ENCODE measurements at regions not wholly inside any gene's neighbourhood (a gene's known extent, or its start where the extent isn't known, plus 50 kb on each side); places are given as distances from the start of the nearest gene placed in this dataset.

- TF ChIP-seq GABPB2 (CRISPR knock-in tag; conservative IDR thresholded peaks at IDR 0.05) = no peak
- TF ChIP-seq CREB3 (tag; conservative IDR thresholded peaks at IDR 0.05; ENCODE audit: low read depth) = no peak
- TF ChIP-seq NELFE (IDR thresholded peaks at IDR 0.05; ENCODE audit: insufficient read depth, insufficient read length) = no peak
- TF ChIP-seq ZNF589 (CRISPR knock-in tag; IDR thresholded peaks at IDR 0.05; ENCODE audit: low read depth) = no peak
- no peak for TF ChIP-seq BACH1 (tag; IDR thresholded peaks at IDR 0.05)
Observed at GRCh38 chr12:81896771-81897170, 137.6 kb upstream of the PPFIA2 start (continued).

- H2AFZ ChIP-seq (ENCODE audit: low read depth, low read length) = no peak overlapping the region
- no peaks in the 10 kb centered on the region for H3K9me1 ChIP-seq (ENCODE audit: control insufficient read depth, insufficient read depth, low read length)
- CTCF ChIA-PET (ENCODE audit: low intra/inter-chr PET ratio) = no interaction called here
- no peaks in the 10 kb centered on the region for H3K27me3 ChIP-seq (ENCODE audit: control insufficient read depth in 2 of 2, insufficient read depth in 2 of 2, low read length in 2 of 2)
- H3K36me3 ChIP-seq (ENCODE audit: control insufficient read depth, insufficient read depth, low read length) = no peaks in the 10 kb centered on the region
- DNase-seq (ENCODE audit: extremely low read depth in 1 of 4, low spot score in 3 of 4) = no peak
- no peak for ATAC-seq
- H4K20me1 ChIP-seq (replicated peaks; ENCODE audit: control insufficient read depth, insufficient read depth, low read length) = no peaks in the 10 kb centered on the region
- BruUV-seq (replicated peaks) = no TSS peak
- in situ Hi-C loops (cut with MboI) (no loop called here), intact Hi-C loops (cut with micrococcal nuclease) (no loop called here)
- H3K4me3 ChIP-seq = no peak overlapping the region
- no peaks in the 10 kb centered on the region for H3K79me2 ChIP-seq (ENCODE audit: control insufficient read depth, insufficient read depth, low read length)
- H3K9ac ChIP-seq (ENCODE audit: insufficient read depth in 1 of 2, low read depth in 2 of 2, low read length in 2 of 2) = no peak overlapping the region
- no peak overlapping the region for H3K4me2 ChIP-seq (ENCODE audit: insufficient read depth, low read length)
- no peaks in the 10 kb centered on the region for H3K9me3 ChIP-seq (replicated peaks; ENCODE audit: control insufficient read depth, insufficient read depth, low read depth, low read length)
- no peaks in the 10 kb centered on the region for H3K4me1 ChIP-seq (replicated peaks in 1 of 2; ENCODE audit: control insufficient read depth in 2 of 2, insufficient read depth in 2 of 2, low read length in 2 of 2)
- H3K27ac ChIP-seq (ENCODE audit: extremely low read depth, low read depth, low read length) = no peak overlapping the region
- POLR2A ChIA-PET = no interaction called here
- FAIRE-seq = no peak
- TF ChIP-seq CREB3L1 (IDR thresholded peaks at IDR 0.05; ENCODE audit: borderline replicate concordance, low read depth) (no peak), HMBOX1 (IDR thresholded peaks at IDR 0.05) (no peak), BACH1 (tag; IDR thresholded peaks at IDR 0.05) (no peak), NR0B1 (IDR thresholded peaks at IDR 0.05; ENCODE audit: partially characterized antibody) (no peak), KLF10 (CRISPR knock-in tag; IDR thresholded peaks at IDR 0.05) (no peak), RUNX1 (IDR thresholded peaks at IDR 0.05; ENCODE audit: low read depth) (no peak), ESRRB (CRISPR knock-in tag; IDR thresholded peaks at IDR 0.05; ENCODE audit: borderline replicate concordance) (no peak), KAT2B (IDR thresholded peaks at IDR 0.05; ENCODE audit: low read depth, low read length) (no peak), HOXB6 (CRISPR knock-in tag; IDR thresholded peaks at IDR 0.05; ENCODE audit: borderline replicate concordance) (no peak), ZNF707 (CRISPR knock-in tag; conservative IDR thresholded peaks at IDR 0.05) (no peak), SIX5 (IDR thresholded peaks at IDR 0.05; ENCODE audit: borderline replicate concordance in 1 of 2, insufficient read depth in 1 of 2, low read depth in 1 of 2, low read length in 2 of 2) (no peak)
Observed at GRCh38 chr12:81888961-81889360, 129.8 kb upstream of the PPFIA2 start.

Measured in K562 (cell line).